ENCODE measurements at regions not wholly inside any gene's neighbourhood (a gene's known extent, or its start where the extent isn't known, plus 50 kb on each side); places are given as distances from the start of the nearest gene placed in this dataset.

DNA sequence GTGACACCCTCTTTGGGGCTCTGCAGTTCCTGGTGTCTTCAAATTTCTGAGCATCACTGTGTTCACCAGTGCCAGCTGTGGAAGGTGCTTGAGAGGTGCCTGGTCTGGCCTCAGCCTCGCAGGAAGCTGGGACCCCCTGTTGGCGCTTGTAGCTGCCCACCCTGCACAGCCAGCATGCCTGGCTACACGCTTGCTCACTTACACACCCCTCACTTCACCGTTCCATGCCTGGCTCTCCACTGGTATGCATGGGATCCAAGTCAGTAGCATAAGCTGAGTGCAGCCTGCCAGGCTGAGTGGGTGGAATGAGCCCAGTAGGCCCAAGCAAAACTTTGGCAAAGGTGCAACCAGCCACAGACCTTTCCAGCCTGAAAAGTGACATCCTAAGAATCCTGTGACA lies 801.4 kb upstream of the PTPRD start:
- TF ChIP-seq GATA3 (IDR thresholded peaks at IDR 0.05; ENCODE audit: low read depth, low read length): no peak
- no peak for TF ChIP-seq GATA2 (IDR thresholded peaks at IDR 0.05; ENCODE audit: low read depth, low read length)
